SK-N-SH (cell line): ENCODE measurements at regions not wholly inside any gene's neighbourhood (a gene's known extent, or its start where the extent isn't known, plus 50 kb on each side); places are given as distances from the start of the nearest gene placed in this dataset.

Experiments used
- CTCF ChIA-PET: fragments of 300-600, 350-600 bp; formaldehyde crosslinking; extraction: SDS; loops from one replicate; lab custom pipeline; 2021; lab: Yijun Ruan, JAX
- POLR2A ChIA-PET: fragments of 350-600 bp; sonication (Branson Sonifier 250); formaldehyde crosslinking; extraction: SDS; loops from one replicate; lab custom pipeline; 2020; ENCODE audit warnings: antibody characterized with exemption, inconsistent platforms; lab: Yijun Ruan, JAX
- DNase-seq: peaks from one replicate; pipeline ENCODE4 v3.0.0; 2012
- H2AFZ ChIP-seq: fragments of 200-600 bp; sonication (generic); 2 replicates; pipeline ENCODE4 v1.8.1; 2016; ENCODE audit warnings: antibody characterized with exemption, mild to moderate bottlenecking, low read depth
- H3F3A ChIP-seq: fragments of 200-600 bp; sonication (generic); replicated peaks from 2 replicates; pipeline ENCODE3; 2016; ENCODE audit warnings: antibody characterized with exemption, mild to moderate bottlenecking; ENCODE audit not compliant: insufficient read depth
- H3K27ac ChIP-seq, 2 experiments: fragments of 200-500 bp in 1 of 2; fragments of 200-600 bp in 1 of 2; sonication (Bioruptor generic) in 1 of 2; sonication (generic), shearing (Covaris generic) in 1 of 2; 2 replicates each; pipeline versions ENCODE4 v1.5.1 to v1.6.1; 2014 to 2016; ENCODE audit warnings: low read depth in 2 of 2, inconsistent platforms in 1 of 2, low read length in 1 of 2, mild to moderate bottlenecking in 1 of 2, mixed read lengths in 1 of 2
- H3K27me3 ChIP-seq: fragments of 200-600 bp; sonication (generic), shearing (Covaris generic); 2 replicates; pipeline ENCODE4 v1.6.1; 2016; ENCODE audit warnings: mixed run types; ENCODE audit not compliant: insufficient read depth
- H3K36me3 ChIP-seq, 2 experiments: fragments of 200-500 bp in 1 of 2; fragments of 200-600 bp in 1 of 2; sonication (Bioruptor generic) in 1 of 2; sonication (generic) in 1 of 2; replicated peaks in 1 of 2; 2 replicates each; pipeline versions ENCODE3 to v1.5.1; 2014 to 2016; ENCODE audit warnings: low read length in 1 of 2, mild to moderate bottlenecking in 1 of 2; ENCODE audit not compliant: insufficient read depth in 2 of 2, control insufficient read depth in 1 of 2
- H3K4me1 ChIP-seq, 2 experiments: fragments of 200-500 bp in 1 of 2; fragments of 200-600 bp in 1 of 2; sonication (Bioruptor generic) in 1 of 2; sonication (generic), shearing (Covaris generic) in 1 of 2; 2 replicates each; pipeline versions ENCODE4 v1.5.1 to v1.6.1; 2014 to 2016; ENCODE audit warnings: low read depth in 1 of 2, low read length in 1 of 2, mixed run types in 1 of 2; ENCODE audit not compliant: insufficient read depth in 2 of 2, control insufficient read depth in 1 of 2
- H3K4me2 ChIP-seq: fragments of 200-600 bp; sonication (generic), shearing (Covaris generic); 2 replicates; pipeline ENCODE4 v1.6.1; 2017; ENCODE audit warnings: mixed run types
- H3K4me3 ChIP-seq, 2 experiments: fragments of 200-500 bp in 1 of 2; fragments of 200-600 bp in 1 of 2; sonication (Bioruptor generic) in 1 of 2; sonication (generic), shearing (Covaris generic) in 1 of 2; 2 replicates each; pipeline versions ENCODE4 v1.5.1 to v1.8.1; 2014 to 2016; ENCODE audit warnings: low read depth in 2 of 2, inconsistent platforms in 1 of 2, low read length in 1 of 2, mild to moderate bottlenecking in 1 of 2, mixed read lengths in 1 of 2, moderate library complexity in 1 of 2
- H3K79me2 ChIP-seq: fragments of 200-600 bp; sonication (generic); 2 replicates; pipeline ENCODE4 v1.8.1; 2017; ENCODE audit warnings: mild to moderate bottlenecking; ENCODE audit not compliant: insufficient read depth
- H3K9ac ChIP-seq: fragments of 200-600 bp; sonication (generic); 2 replicates; pipeline ENCODE4 v1.6.1; 2017; ENCODE audit warnings: mixed run types
- H3K9me2 ChIP-seq: fragments of 200-600 bp; sonication (generic); 2 replicates; pipeline ENCODE4 v1.6.1; 2017; ENCODE audit warnings: mixed run types
- H3K9me3 ChIP-seq: fragments of 200-600 bp; sonication (generic); 2 replicates; pipeline ENCODE4 v1.6.1; 2017; ENCODE audit warnings: mixed run types, mild to moderate bottlenecking, moderate library complexity
- H4K20me1 ChIP-seq: fragments of 200-600 bp; sonication (generic); 2 replicates; pipeline ENCODE4 v1.6.1; 2017; ENCODE audit warnings: mild to moderate bottlenecking, mixed run types; ENCODE audit not compliant: insufficient read depth
- CHD2 ChIP-seq: fragments of 150-350 bp; IDR thresholded peaks from 2 replicates; pipeline ENCODE4 v1.6.1; 2018; ENCODE audit warnings: low read length; ENCODE audit not compliant: partially characterized antibody
- EP300 ChIP-seq, 2 experiments: IDR thresholded peaks; 2 replicates each; pipeline versions ENCODE4 v1.4.0 to v1.6.1; 2012; ENCODE audit warnings: borderline replicate concordance in 1 of 2, low read depth in 1 of 2, low read length in 1 of 2
- EZH2phosphoT487 ChIP-seq: fragments of 200-600 bp; sonication (generic); IDR thresholded peaks from 2 replicates; pipeline ENCODE4 v1.6.1; 2017; ENCODE audit warnings: low read depth, mixed run types, mild to moderate bottlenecking, antibody characterized with exemption, moderate library complexity, borderline replicate concordance
- FOSL2 ChIP-seq: IDR thresholded peaks from 2 replicates; pipeline ENCODE4 v1.4.0; 2012; ENCODE audit warnings: low read depth, mild to moderate bottlenecking, moderate library complexity, borderline replicate concordance
- FOXM1 ChIP-seq: IDR thresholded peaks from 2 replicates; pipeline ENCODE4 v1.4.0; 2012; ENCODE audit warnings: low read depth, mild to moderate bottlenecking
- GABPA ChIP-seq: IDR thresholded peaks from 2 replicates; pipeline ENCODE4 v1.4.0; 2012; ENCODE audit warnings: low read depth, mild to moderate bottlenecking
- POLR2AphosphoS5 ChIP-seq: IDR thresholded peaks from 2 replicates; pipeline ENCODE4 v1.6.1; 2012; ENCODE audit warnings: low read depth, low read length
- RAD21 ChIP-seq: IDR thresholded peaks from 2 replicates; pipeline ENCODE4 v1.6.1; 2012; ENCODE audit warnings: mild to moderate bottlenecking, low read length
- RFX5 ChIP-seq: IDR thresholded peaks from 2 replicates; pipeline ENCODE4 v1.6.1; 2012; ENCODE audit warnings: mild to moderate bottlenecking, improper control_type of control experiment, low read length
- SIN3A ChIP-seq: IDR thresholded peaks from 2 replicates; pipeline ENCODE4 v1.6.1; 2012; ENCODE audit warnings: low read depth, mild to moderate bottlenecking, low read length, moderate library complexity, borderline replicate concordance
- TAF1 ChIP-seq: IDR thresholded peaks from 2 replicates; pipeline ENCODE4 v1.6.1; 2012; ENCODE audit warnings: low read depth, mild to moderate bottlenecking, low read length, moderate library complexity, borderline replicate concordance
- TEAD4 ChIP-seq: IDR thresholded peaks from 2 replicates; pipeline ENCODE4 v1.4.0; 2012; ENCODE audit warnings: mild to moderate bottlenecking, borderline replicate concordance; ENCODE audit not compliant: insufficient read depth
- WGBS: methylation state at CpG from one replicate; pipeline ENCODE4 v1.1.6; 2017; ENCODE audit warnings: low lambda C conversion rate; 5-methylcytosine and 5-hydroxymethylcytosine counted together
- TF ChIP-seq, protein P1 (sequence below): IDR thresholded peaks from 2 replicates; pipeline ENCODE4; 2012
- TF ChIP-seq, protein P2 (sequence below): IDR thresholded peaks from 2 replicates; pipeline ENCODE4 v1.6.1; 2012; ENCODE audit warnings: mild to moderate bottlenecking, low read depth, low read length, moderate library complexity
- TF ChIP-seq, protein P3 (sequence below): IDR thresholded peaks from 2 replicates; pipeline ENCODE4 v1.4.0; 2012; ENCODE audit warnings: low read depth

DNA sequence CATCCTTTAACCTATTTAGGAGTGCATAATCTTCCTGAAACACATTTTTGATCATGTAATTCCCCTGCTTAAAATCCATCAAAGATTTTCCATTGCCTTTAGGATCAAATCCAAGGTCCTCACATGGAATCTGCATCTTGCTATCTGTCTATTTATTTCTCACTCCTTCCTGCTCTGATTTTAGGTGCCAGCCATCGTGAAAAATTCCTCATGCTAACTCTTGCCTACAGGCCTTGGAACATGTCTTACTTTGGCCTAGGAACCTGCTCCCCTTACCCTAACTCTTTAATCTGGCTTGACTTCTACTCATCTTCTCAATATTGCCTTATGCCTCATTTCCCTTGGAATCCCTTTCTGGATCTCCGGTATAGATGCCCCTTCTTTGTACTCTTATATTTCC lies 1074.3 kb downstream of the TTLL7 start:
- no peaks in the 10 kb centered on the region for H3K79me2 ChIP-seq
- H3K27me3 ChIP-seq, result no peaks in the 10 kb centered on the region
- TF ChIP-seq RFX5 (no peak), FOXM1 (no peak), FOSL2 (no peak), POLR2AphosphoS5 (no peak), TAF1 (no peak), EP300 (IDR thresholded peaks at IDR 0.05; ENCODE audit: borderline replicate concordance in 1 of 2, low read depth in 1 of 2, low read length in 1 of 2) (no peak), RAD21 (no peak), EZH2phosphoT487 (no peak), GABPA (no peak), CHD2 (no peak), TEAD4 (no peak), SIN3A (no peak)
- TF ChIP-seq, protein P1, sequence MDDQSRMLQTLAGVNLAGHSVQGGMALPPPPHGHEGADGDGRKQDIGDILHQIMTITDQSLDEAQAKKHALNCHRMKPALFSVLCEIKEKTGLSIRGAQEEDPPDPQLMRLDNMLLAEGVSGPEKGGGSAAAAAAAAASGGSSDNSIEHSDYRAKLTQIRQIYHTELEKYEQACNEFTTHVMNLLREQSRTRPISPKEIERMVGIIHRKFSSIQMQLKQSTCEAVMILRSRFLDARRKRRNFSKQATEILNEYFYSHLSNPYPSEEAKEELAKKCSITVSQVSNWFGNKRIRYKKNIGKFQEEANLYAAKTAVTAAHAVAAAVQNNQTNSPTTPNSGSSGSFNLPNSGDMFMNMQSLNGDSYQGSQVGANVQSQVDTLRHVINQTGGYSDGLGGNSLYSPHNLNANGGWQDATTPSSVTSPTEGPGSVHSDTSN, result no peak
- TF ChIP-seq, protein P2, sequence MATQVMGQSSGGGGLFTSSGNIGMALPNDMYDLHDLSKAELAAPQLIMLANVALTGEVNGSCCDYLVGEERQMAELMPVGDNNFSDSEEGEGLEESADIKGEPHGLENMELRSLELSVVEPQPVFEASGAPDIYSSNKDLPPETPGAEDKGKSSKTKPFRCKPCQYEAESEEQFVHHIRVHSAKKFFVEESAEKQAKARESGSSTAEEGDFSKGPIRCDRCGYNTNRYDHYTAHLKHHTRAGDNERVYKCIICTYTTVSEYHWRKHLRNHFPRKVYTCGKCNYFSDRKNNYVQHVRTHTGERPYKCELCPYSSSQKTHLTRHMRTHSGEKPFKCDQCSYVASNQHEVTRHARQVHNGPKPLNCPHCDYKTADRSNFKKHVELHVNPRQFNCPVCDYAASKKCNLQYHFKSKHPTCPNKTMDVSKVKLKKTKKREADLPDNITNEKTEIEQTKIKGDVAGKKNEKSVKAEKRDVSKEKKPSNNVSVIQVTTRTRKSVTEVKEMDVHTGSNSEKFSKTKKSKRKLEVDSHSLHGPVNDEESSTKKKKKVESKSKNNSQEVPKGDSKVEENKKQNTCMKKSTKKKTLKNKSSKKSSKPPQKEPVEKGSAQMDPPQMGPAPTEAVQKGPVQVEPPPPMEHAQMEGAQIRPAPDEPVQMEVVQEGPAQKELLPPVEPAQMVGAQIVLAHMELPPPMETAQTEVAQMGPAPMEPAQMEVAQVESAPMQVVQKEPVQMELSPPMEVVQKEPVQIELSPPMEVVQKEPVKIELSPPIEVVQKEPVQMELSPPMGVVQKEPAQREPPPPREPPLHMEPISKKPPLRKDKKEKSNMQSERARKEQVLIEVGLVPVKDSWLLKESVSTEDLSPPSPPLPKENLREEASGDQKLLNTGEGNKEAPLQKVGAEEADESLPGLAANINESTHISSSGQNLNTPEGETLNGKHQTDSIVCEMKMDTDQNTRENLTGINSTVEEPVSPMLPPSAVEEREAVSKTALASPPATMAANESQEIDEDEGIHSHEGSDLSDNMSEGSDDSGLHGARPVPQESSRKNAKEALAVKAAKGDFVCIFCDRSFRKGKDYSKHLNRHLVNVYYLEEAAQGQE, result no peak
- TF ChIP-seq, protein P3, sequence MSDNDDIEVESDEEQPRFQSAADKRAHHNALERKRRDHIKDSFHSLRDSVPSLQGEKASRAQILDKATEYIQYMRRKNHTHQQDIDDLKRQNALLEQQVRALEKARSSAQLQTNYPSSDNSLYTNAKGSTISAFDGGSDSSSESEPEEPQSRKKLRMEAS, result no peak
- peaks cover 0 to 5% of the 10 kb centered on the region in 2 experiments; a peak in 2 of 4 replicates for H3K4me1 ChIP-seq
- WGBS, result 63% methylated on average over 2 of the region's 2 CpGs
- CTCF ChIA-PET, result no interaction called here
- H3K9me2 ChIP-seq, result no peaks in the 10 kb centered on the region
- no peak for DNase-seq
- no peak overlapping the region for H3K9ac ChIP-seq
- peaks cover 3% of the 10 kb centered on the region for H3F3A ChIP-seq
- no peaks in the 10 kb centered on the region for H3K36me3 ChIP-seq
- no peak overlapping the region for H3K4me2 ChIP-seq
- no peak overlapping the region for H3K4me3 ChIP-seq
- no peak overlapping the region for H3K27ac ChIP-seq
- POLR2A ChIA-PET, result no interaction called here
- H2AFZ ChIP-seq, result no peak overlapping the region
- no peaks in the 10 kb centered on the region for H3K9me3 ChIP-seq
- H4K20me1 ChIP-seq, result no peaks in the 10 kb centered on the region
